ENCODE measurements at regions not wholly inside any gene's neighbourhood (a gene's known extent, or its start where the extent isn't known, plus 50 kb on each side); places are given as distances from the start of the nearest gene placed in this dataset.
"Not testable (repeated sequence)": the region's sequence is repeated elsewhere in the genome, so short reads cannot be mapped to it uniquely, and the experiment has no call there.

GRCh38 chr7:125480762-125481161, 551.1 kb upstream of the POT1 start:
- DNase-seq (ENCODE audit: low read depth, low spot score) = no peak

DNA sequence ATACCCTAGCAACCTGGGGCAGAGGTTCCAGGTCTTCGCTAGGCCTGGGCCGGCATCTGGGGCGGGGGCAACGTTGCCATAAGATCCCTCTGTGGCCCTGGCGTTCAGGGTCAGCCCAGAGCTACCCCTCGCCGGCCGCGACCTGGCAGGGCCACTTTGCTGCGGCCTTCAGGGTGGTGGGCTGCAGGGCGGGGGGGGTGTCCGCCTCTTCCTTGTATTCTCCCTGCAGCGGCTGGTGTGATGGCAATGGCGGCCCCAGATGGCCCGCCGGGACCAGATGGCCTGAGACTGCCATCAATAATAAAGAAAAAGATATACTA, 539.2 kb upstream of the POT1 start:
- no peak for DNase-seq (ENCODE audit: low read depth, low spot score)

DNA sequence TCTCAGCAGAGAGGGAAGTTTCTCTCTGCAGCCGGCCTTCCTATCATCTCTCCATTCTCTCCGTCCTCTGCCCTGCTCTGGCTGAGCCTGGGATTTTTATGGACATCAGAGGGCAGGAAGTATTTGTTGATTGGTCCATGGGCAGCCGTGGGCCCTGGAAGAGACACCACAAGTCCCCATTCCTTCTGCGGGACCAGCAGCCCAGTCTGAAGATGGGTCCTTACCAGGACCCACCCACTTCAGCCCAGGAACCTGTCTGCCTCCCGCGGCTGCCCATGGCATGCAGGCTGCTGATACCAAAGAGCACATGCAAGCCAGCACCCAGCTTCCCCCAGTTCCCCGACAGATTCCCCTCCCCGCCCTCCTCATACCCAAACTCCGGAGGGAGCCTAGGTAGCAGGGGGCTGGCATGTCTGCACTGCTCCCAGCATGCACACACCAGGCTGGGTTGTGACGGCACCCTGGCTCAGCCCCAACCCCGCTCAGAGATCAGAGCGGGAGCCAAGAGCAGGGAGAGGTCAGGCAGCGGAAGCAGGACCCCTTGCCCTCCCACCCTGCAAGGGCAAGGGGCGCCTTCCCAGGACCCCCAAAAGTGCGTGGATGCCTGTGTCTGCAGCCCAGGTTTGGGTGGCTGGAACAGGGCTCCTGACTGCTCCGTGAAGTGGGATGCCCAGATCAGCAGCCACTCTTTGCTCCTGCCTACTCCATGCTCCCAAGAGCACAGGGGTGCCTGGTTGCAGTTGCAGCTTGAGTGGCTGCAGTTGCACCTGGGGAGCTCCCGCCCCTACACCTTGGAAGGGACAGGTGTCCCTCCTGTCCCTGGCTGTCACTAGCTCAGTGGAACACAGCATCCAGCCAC, 538.6 kb upstream of the POT1 start:
- DNase-seq (ENCODE audit: low read depth, low spot score) = no peak

DNA sequence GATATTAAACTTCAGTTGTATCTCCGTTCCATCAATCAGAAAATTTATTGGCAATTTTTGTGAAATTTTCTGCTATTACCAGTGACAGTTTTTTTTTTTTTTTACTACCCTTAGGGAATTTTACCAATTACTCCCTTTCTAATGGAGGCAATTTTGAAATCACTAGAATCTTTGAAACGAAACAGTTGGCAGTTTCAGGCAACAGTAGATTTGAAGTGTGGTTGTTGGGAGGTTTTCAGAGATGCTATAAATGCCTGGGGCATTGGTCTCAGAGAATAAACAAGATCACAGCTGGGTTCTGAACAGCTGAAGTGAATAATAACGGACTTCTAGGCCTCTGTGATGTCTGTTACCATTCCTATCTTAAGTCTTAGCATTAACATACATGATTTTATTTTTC, 535.9 kb upstream of the POT1 start:
- DNase-seq (ENCODE audit: low read depth, low spot score) = no peak

DNA sequence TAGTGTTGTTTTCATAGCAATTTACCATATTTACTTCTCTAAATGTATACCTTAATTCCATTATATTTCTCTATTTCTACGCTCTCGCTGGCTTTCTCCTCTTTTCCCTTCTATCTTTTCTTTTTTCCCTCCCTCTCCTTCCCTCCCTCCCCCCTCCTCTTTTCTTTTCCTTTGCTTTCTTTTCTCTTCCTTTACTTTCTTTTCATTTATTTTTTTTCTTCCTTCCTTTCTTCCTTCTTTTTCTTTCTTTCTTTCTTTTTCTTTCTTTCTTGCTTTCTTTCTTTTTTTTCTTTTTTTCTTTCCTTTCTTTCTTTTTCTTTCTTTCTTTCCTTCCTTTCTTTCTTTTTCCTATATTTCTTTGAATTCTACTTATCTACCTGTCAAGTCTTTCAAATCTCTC, 533.0 kb upstream of the POT1 start:
- DNase-seq (ENCODE audit: low read depth, low spot score) = no peak

- no peak for DNase-seq (ENCODE audit: low read depth, low spot score)
Observed at GRCh38 chr7:125459038-125459437, 529.4 kb upstream of the POT1 start.

DNA sequence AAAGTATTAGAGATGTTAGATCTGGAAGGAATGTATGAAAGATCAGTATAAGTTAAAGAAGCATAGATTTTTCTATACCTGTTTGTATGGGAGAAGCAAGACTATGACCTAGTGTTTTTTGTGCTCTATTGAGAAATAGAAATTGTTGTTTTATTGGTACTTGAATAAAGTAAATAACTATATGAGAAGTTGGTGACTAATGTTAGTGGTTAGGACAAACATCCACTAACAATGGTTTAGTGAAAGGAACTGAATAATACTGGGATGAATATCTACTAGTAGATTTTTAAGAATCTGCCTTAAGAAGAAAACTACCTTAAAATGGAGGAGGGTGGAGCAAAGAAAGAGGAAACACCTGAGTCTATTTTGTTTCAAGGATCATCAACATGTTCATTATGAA, 521.1 kb upstream of the POT1 start:
- DNase-seq (ENCODE audit: low read depth, low spot score) = no peak

GRCh38 chr7:125445836-125446235, 516.2 kb upstream of the POT1 start:
- DNase-seq (ENCODE audit: low read depth, low spot score) = no peak

GRCh38 chr7:125444864-125445263, 515.2 kb upstream of the POT1 start:
- DNase-seq (ENCODE audit: low read depth, low spot score) = no peak

DNA sequence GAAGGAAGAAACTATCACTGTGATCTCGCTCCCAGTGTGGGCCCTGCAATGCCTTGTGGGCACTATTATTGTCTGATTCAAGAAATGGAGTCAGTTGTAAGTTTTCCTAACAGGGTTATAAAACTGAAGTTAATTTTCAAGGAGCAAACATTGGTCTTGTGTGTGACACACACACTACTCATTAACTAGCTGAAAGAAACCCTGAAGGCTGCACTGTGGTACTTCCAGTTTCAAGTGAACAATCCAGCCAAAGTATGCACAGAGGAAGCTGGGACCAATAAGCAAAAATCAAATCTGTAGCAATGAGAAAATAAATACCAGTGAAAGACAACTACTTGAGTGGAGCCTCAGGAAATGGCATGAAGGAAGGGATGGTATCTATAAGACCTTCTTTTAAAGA, 506.6 kb upstream of the POT1 start:
- no peak for DNase-seq (ENCODE audit: low read depth, low spot score)

GRCh38 chr7:125431349-125431748, 501.7 kb upstream of the POT1 start:
- DNase-seq (ENCODE audit: low read depth, low spot score) = no peak

DNA sequence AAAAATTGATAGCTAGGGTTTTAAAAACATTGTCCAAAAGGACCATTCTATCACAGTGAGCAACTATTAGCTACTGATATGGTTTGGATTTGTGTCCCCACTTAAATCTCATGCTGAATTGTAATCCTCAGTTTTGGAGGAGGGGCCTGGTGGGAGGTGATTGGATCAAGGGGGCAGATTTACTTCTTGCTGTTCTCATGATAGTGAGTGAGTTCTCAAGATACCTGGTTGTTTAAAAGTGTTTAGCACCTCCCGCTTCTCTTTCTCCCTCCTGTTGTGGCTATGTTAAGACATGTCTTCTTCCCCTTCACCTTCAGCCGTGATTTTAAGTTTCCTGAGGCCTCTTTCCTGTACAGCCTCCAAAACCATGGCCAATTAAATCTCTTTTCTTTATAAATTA, 500.4 kb upstream of the POT1 start:
- no peak for DNase-seq (ENCODE audit: low read depth, low spot score)

DNA sequence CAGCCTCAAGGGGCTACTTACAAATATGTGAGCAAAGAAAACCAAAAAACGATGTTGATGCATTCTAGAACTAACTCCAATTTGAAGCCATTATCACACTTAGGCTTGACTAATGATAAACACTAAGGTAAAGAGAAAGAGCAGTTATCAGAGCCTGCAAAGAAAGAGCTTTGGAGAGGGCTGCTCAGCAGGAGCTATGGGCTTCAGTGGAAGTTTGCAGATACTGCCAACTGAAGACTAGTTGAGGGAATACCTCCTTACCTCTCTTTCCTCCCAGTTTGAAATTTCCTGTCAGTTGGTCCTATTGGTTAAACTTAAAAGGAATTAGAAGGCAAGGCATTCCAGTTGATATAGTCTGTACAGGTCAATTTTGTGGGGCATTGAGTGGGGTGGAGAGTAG, 498.1 kb upstream of the POT1 start:
- no peak for DNase-seq (ENCODE audit: low read depth, low spot score)

DNA sequence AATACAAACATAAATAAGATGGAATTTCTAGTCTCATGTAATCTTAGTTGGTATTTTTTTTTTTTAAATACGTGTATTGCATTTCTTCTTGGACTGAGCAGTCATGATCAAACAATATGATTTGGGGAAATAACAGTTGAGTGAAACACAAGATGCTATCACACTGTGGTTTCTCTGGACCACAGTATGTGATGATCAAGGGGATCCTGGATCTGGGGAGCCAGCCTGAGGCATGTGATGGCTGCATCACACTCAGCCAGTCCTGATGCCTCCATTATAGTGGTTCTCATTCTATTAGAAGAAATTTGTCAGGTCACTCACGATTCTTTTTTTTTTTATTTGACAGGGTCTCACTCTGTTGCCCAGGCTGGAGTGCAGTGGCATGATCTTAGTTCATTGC, 495.9 kb upstream of the POT1 start:
- no peak for DNase-seq (ENCODE audit: low read depth, low spot score)

DNA sequence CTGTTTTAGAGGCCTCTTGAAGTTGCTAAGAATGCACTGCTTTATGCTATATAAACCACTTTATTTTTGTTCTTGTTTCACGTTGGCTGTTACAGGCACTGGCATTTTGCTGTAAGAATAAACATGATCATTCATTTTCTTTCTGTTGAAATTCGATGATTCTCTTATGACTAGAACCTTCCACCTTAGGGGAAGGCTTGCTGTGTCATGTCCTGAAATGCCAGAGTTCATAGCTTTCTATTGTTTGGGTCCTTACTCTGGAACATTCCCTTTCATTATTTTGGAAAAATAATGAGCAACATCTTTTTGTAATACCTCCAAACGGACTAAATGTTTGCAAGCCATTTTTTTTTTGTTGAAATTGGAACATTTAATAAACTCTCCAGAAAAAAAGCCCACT, 495.1 kb upstream of the POT1 start:
- no peak for DNase-seq (ENCODE audit: low read depth, low spot score)

DNA sequence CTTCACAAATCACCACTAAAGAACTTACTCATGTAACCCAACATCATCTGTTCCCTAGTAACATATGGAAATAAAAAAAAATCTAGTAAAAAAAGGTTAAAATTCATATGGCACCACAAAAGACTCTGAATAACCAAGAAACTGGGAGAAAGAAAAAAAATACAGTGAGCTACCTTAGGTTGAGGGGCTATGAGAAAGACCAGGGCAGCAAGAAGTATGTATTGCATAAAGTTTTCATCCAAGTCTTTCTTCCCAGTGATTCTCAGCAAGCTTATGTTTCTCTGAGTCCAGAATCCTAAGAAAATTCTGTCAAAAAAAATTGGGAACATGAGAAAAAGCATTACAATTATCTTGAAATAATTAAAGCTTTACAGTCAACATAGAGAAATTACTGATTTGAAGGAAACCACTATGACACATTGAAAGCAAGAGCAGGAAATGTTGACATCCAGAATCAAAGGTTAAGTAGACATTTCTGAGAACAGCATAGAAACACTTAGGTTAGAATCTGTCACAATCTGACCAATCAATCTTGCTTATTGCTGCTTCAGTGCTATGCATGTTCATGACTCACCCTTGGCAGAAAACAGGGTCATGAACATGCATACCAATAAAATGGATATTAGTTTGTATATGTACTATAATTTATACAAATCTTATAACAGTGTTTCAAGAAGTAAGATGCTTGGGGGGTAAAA, 494.0 kb upstream of the POT1 start:
- no peak for DNase-seq (ENCODE audit: low read depth, low spot score)

DNA sequence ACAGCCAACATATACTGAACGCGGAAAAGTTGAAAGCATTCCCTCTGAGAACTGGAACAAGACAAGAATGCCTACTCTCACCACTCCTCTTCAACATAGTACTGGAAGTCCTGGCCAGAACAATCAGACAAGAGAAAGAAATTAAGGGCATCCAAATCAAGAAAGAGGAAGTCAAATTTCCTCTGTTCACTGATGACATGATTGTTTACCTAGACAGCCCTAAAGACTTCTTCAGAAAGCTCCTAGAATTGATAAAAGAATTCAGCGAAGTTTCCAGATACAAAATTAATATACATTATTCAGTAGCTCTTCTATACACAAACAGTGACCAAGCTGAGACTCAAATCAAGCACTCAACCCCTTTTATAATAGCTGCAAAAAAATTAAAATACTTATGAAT, 491.8 kb upstream of the POT1 start:
- not testable (repeated sequence) for DNase-seq (ENCODE audit: low read depth, low spot score)

DNA sequence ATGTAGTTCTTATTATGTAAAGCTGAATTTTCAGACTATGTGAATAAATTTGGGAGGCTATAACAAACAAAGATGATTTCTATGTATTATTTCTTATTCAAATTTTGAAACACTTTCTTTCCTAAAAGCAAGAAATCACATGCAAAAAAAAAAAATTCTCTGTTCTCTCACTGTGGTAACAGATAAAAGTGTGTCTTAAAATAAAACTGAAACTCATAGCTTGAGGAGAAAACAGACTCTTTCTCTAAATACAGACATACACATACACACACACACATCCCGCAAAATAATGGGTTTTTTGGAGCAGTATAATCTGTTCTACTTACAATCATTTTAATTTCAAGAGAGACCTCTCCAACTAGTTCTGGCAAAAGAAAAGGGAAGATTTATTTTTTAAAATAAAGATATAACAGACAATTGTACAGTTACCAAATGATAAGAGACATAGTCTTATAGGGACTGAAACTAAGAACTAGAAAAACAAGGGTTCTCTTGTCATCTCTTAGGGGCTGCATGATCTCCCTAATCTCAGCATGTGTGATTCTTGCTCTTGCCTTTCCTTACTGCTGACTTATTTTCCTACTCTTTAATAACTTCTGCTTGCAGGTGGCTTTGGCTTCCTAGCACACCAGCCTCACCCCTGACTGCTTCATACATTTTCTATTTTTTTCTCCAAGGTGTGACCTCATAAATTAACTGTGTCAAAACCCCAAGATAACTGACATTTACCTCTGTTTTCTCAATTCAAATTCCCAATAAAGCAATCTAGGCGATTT, 483.5 kb upstream of the POT1 start:
- DNase-seq (ENCODE audit: low read depth, low spot score) = no peak

DNA sequence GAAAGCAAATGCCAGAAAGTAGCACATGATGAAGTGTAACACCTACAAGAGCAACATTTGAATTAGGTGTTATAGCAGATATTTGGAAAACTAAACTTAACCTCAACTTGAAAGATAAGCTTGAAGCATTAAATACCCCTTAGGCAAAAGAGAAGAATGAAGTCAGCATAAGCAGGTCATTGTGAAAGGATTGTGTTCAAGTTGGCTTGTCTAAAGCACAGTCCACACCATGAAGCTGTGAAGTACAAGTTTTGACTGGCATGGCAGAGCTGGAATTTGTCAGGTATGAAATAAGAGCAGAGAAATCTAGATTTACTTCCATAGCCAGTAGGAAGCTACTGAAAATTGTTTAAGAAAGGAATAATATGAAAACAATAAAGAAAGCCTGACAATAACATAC, 480.3 kb upstream of the POT1 start:
- no peak for DNase-seq (ENCODE audit: low read depth, low spot score)

DNA sequence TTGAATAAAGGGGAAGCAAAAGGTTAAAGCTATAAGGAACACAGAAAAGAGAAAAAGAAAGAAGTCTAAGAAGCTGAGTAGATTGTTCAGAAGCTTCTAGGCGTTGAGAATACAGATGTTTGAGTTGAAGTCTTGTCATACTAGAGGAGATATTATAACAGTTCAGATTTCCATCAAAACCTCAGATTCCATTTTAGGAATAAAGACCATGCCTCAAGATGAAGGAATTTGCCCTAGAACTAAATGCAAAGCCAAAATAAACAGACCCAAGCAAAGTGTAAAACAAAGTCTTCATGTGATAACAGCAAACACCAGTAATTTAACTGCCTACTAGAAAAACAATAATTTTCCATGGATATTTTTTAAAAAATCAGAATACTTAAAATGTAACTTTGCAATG, 476.5 kb upstream of the POT1 start:
- DNase-seq (ENCODE audit: low read depth, low spot score) = no peak

DNA sequence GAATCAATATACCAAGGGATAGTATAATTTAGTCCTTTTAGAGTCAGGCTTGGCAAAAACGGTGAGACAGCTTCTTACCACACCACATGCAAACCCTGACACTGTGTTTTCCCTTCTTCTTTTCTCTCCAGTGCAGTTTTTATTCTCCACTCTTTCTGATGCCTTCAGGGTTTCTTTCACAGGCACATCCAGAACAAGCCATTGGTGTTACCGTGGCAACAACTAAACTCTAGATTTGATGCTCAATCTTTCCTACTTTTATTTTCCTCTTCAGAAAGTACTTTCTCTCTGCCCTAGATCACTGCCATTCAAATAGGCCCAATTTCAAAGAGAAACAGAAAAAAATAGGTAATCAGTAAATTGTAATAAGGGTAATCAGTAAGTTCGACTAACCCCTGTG, 469.8 kb upstream of the POT1 start:
- no peak for DNase-seq (ENCODE audit: low read depth, low spot score)

GRCh38 chr7:125396466-125397151, 467.0 kb upstream of the POT1 start:
- DNase-seq (ENCODE audit: low read depth, low spot score) = no peak

Measured in pulmonary artery endothelial cell (primary cell).